HG02759 (cell line): ENCODE measurements at regions not wholly inside any gene's neighbourhood (a gene's known extent, or its start where the extent isn't known, plus 50 kb on each side); places are given as distances from the start of the nearest gene placed in this dataset.
"Not testable (repeated sequence)": the region's sequence is repeated elsewhere in the genome, so short reads cannot be mapped to it uniquely, and the experiment has no call there.

Source experiments
- ATAC-seq: cut with Tn5 transposase; IDR thresholded peaks from one replicate; pipeline ENCODE4 v1.9.1; 2021; ENCODE audit warnings: mild to moderate bottlenecking, moderate library complexity; ENCODE audit not compliant: unreplicated experiment

GRCh38 chr7:12002428-12002827 lies 170.4 kb upstream of the THSD7A start:
- no peak for ATAC-seq

GRCh38 chr7:12004581-12004980 lies 172.6 kb upstream of the THSD7A start:
- no peak for ATAC-seq

- no peak for ATAC-seq
Observed at GRCh38 chr7:12007576-12007975, 175.6 kb upstream of the THSD7A start.

- no peak for ATAC-seq
Observed at GRCh38 chr7:12013983-12014382, 182.0 kb upstream of the THSD7A start.

- ATAC-seq: no peak
Observed at GRCh38 chr7:12016439-12016838, 184.4 kb upstream of the THSD7A start.

GRCh38 chr7:12017046-12017445 lies 185.0 kb upstream of the THSD7A start:
- no peak for ATAC-seq

GRCh38 chr7:12022011-12022410 lies 189.1 kb upstream of the TMEM106B start:
- ATAC-seq: not testable (repeated sequence)

GRCh38 chr7:12025246-12025645 lies 185.8 kb upstream of the TMEM106B start:
- no peak for ATAC-seq

GRCh38 chr7:12028508-12028907 lies 182.6 kb upstream of the TMEM106B start:
- ATAC-seq: no peak

- ATAC-seq: no peak
Observed at GRCh38 chr7:12030116-12030515, 181.0 kb upstream of the TMEM106B start.

- ATAC-seq: no peak
Observed at GRCh38 chr7:12031186-12031585, 179.9 kb upstream of the TMEM106B start.

GRCh38 chr7:12031638-12032037 lies 179.5 kb upstream of the TMEM106B start:
- ATAC-seq: no peak

- ATAC-seq: no peak
Observed at GRCh38 chr7:12032146-12032545, 178.9 kb upstream of the TMEM106B start.

- not testable (repeated sequence) for ATAC-seq
Observed at GRCh38 chr7:12043457-12043856, 167.6 kb upstream of the TMEM106B start.

- ATAC-seq: no peak
Observed at GRCh38 chr7:12052211-12052610, 158.9 kb upstream of the TMEM106B start.

- ATAC-seq: no peak
Observed at GRCh38 chr7:12053561-12053960, 157.5 kb upstream of the TMEM106B start.

- no peak for ATAC-seq
Observed at GRCh38 chr7:12054830-12055229, 156.3 kb upstream of the TMEM106B start.

GRCh38 chr7:12056381-12056780 lies 154.7 kb upstream of the TMEM106B start:
- ATAC-seq: no peak

GRCh38 chr7:12056977-12057376 lies 154.1 kb upstream of the TMEM106B start:
- no peak for ATAC-seq

GRCh38 chr7:12062062-12062461 lies 149.0 kb upstream of the TMEM106B start:
- no peak for ATAC-seq

GRCh38 chr7:12064586-12065127 lies 146.4 kb upstream of the TMEM106B start:
- ATAC-seq: no peak

- ATAC-seq: no peak
Observed at GRCh38 chr7:12066004-12066403, 145.1 kb upstream of the TMEM106B start.

- ATAC-seq: no peak
Observed at GRCh38 chr7:12066521-12066920, 144.6 kb upstream of the TMEM106B start.
